Caco-2 (cell line): ENCODE measurements at regions not wholly inside any gene's neighbourhood (a gene's known extent, or its start where the extent isn't known, plus 50 kb on each side); places are given as distances from the start of the nearest gene placed in this dataset.
"Not testable (repeated sequence)": the region's sequence is repeated elsewhere in the genome, so short reads cannot be mapped to it uniquely, and the experiment has no call there.

Experiments used
- BruUV-seq: library from RNA; stranded (reverse); fragments of 400-500 nt; replicated peaks from 2 replicates; lab custom pipeline; 2021; lab: Mats Ljungman, UMichigan
- CTCF ChIA-PET: fragments of 300-600 bp; sonication (Branson Sonifier 250); formaldehyde crosslinking; loops from one replicate; lab custom pipeline; 2022; ENCODE audit warnings: antibody characterized with exemption; lab: Charles Lee
- POLR2A ChIA-PET: fragments of 300-600 bp; sonication (Branson Sonifier 250); formaldehyde crosslinking; loops from one replicate; lab custom pipeline; 2022; ENCODE audit warnings: antibody characterized with exemption; lab: Charles Lee
- DNase-seq, 2 experiments: peaks; one replicate each; pipeline versions ENCODE4 v3.0.0 to v3.0.0-alpha.2; 2020 to 2022
- H3K27me3 ChIP-seq: replicated peaks from 2 replicates; pipeline ENCODE4 v1.6.0; 2011; ENCODE audit warnings: low read length; ENCODE audit not compliant: control insufficient read depth, insufficient read depth
- H3K36me3 ChIP-seq: 2 replicates; pipeline ENCODE4 v1.5.1; 2011; ENCODE audit warnings: low read length; ENCODE audit not compliant: control insufficient read depth, insufficient read depth
- H3K4me1 ChIP-seq: fragments of 250-450 bp; sonication (Bioruptor Pico); 2 replicates; pipeline ENCODE4 v1.5.1; 2020; ENCODE audit warnings: mild to moderate bottlenecking
- H3K4me3 ChIP-seq: 2 replicates; pipeline ENCODE4 v1.5.1; 2011; ENCODE audit warnings: low read depth, mild to moderate bottlenecking, control low read depth, low read length
- H3K9me3 ChIP-seq: fragments of 250-450 bp; sonication (Bioruptor Pico); 2 replicates; pipeline ENCODE4 v1.5.1; 2020; ENCODE audit warnings: mild to moderate bottlenecking, moderate library complexity
- H3K27ac Mint-ChIP-seq: one replicate; pipeline ENCODE4 v1.8.0; 2022; ENCODE audit warnings: mixed read lengths; ENCODE audit not compliant: unreplicated experiment
- H3K27me3 Mint-ChIP-seq: one replicate; pipeline ENCODE4 v1.8.0; 2022; ENCODE audit warnings: mixed read lengths; ENCODE audit not compliant: insufficient read depth, unreplicated experiment
- H3K36me3 Mint-ChIP-seq: one replicate; pipeline ENCODE4 v1.8.0; 2022; ENCODE audit warnings: mild to moderate bottlenecking, mixed read lengths; ENCODE audit not compliant: insufficient read depth, unreplicated experiment
- H3K4me1 Mint-ChIP-seq: one replicate; pipeline ENCODE4 v1.8.0; 2022; ENCODE audit warnings: low read depth, mixed read lengths; ENCODE audit not compliant: unreplicated experiment
- H3K4me3 Mint-ChIP-seq: one replicate; pipeline ENCODE4 v1.8.0; 2022; ENCODE audit warnings: mild to moderate bottlenecking, moderate library complexity, mixed read lengths; ENCODE audit not compliant: unreplicated experiment
- H3K9me3 Mint-ChIP-seq: one replicate; pipeline ENCODE4 v1.8.0; 2022; ENCODE audit warnings: mixed read lengths; ENCODE audit not compliant: unreplicated experiment
- intact Hi-C: fragments of 100-400 bp; cut with micrococcal nuclease; formaldehyde crosslinking; loops from one replicate; pipeline ENCODE4 v1.10.0; 2022; ENCODE audit not compliant: unreplicated experiment
- TF ChIP-seq, protein P1 (sequence below), 2 experiments: fragments of 200-600 bp in 1 of 2; IDR thresholded peaks; 1 replicate in 1 of 2; 2 replicates in 1 of 2; pipeline versions ENCODE4 v1.5.1 to v1.8.0; 2011 to 2022; ENCODE audit warnings: antibody characterized with exemption in 1 of 2, control low read depth in 1 of 2, inconsistent platforms in 1 of 2, low read depth in 1 of 2, low read length in 1 of 2, mild to moderate bottlenecking in 1 of 2, moderate library complexity in 1 of 2; ENCODE audit not compliant: insufficient read depth in 1 of 2, severe bottlenecking in 1 of 2, unreplicated experiment in 1 of 2

- Histone ChIP-seq H3K9me3 (peaks cover 4% of the 10 kb centered on the region; the same call in 1 of the 2 replicates), H3K36me3 (no peaks in the 10 kb centered on the region), H3K27me3 (no peaks in the 10 kb centered on the region), H3K4me1 (no peaks in the 10 kb centered on the region), H3K4me3 (no peak overlapping the region)
- Mint-ChIP-seq H3K4me1 (no peaks in the 10 kb centered on the region), H3K4me3 (no peak overlapping the region), H3K9me3 (no peaks in the 10 kb centered on the region), H3K36me3 (no peaks in the 10 kb centered on the region), H3K27ac (no peak overlapping the region), H3K27me3 (peaks cover 6% of the 10 kb centered on the region)
- TF ChIP-seq, protein P1, sequence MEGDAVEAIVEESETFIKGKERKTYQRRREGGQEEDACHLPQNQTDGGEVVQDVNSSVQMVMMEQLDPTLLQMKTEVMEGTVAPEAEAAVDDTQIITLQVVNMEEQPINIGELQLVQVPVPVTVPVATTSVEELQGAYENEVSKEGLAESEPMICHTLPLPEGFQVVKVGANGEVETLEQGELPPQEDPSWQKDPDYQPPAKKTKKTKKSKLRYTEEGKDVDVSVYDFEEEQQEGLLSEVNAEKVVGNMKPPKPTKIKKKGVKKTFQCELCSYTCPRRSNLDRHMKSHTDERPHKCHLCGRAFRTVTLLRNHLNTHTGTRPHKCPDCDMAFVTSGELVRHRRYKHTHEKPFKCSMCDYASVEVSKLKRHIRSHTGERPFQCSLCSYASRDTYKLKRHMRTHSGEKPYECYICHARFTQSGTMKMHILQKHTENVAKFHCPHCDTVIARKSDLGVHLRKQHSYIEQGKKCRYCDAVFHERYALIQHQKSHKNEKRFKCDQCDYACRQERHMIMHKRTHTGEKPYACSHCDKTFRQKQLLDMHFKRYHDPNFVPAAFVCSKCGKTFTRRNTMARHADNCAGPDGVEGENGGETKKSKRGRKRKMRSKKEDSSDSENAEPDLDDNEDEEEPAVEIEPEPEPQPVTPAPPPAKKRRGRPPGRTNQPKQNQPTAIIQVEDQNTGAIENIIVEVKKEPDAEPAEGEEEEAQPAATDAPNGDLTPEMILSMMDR (IDR thresholded peaks at IDR 0.05; ENCODE audit: insufficient read depth in 1 of 2, low read depth in 1 of 2, low read length in 1 of 2, severe bottlenecking in 1 of 2, unreplicated experiment in 1 of 2), result no peak
- BruUV-seq, result no TSS peak
- intact Hi-C loops, result no loop called here
- CTCF ChIA-PET, result no interaction called here
- POLR2A ChIA-PET, result no interaction called here
- no peak for DNase-seq
Measured at GRCh38 chr2:88396209-88396608, 56.3 kb downstream of the FOXI3 start.

DNA sequence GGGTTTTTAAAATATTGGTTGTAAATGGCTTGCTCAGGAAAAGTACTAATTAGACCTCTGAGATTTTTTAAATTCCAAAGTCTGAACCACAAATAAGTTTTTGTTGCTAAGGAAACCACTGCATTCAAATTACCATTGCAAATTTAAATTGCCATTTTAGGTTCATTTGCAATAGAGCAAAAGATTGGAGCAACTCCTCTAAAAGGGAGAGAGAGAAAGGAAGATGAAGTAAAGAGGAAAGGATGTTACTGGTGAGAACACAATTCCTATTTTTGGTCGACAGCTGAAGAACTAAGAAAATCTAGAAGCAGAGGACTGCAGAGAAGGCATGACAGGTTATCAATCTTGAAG is 74.9 kb downstream of the FOXI3 start:
- CTCF ChIA-PET, result no interaction called here
- Histone ChIP-seq H3K4me1 (no peaks in the 10 kb centered on the region), H3K27me3 (no peaks in the 10 kb centered on the region), H3K36me3 (no peaks in the 10 kb centered on the region), H3K9me3 (no peaks in the 10 kb centered on the region), H3K4me3 (no peak overlapping the region)
- POLR2A ChIA-PET, result no interaction called here
- H3K9me3 Mint-ChIP-seq, result no peaks in the 10 kb centered on the region
- TF ChIP-seq, protein P1 (IDR thresholded peaks at IDR 0.05; ENCODE audit: insufficient read depth in 1 of 2, low read depth in 1 of 2, low read length in 1 of 2, severe bottlenecking in 1 of 2, unreplicated experiment in 1 of 2), result no peak
- no peaks in the 10 kb centered on the region for H3K4me1 Mint-ChIP-seq
- intact Hi-C loops, result no loop called here
- BruUV-seq, result no TSS peak
- no peak overlapping the region for H3K27ac Mint-ChIP-seq
- no peak overlapping the region for H3K4me3 Mint-ChIP-seq
- peaks cover 18% of the 10 kb centered on the region for H3K27me3 Mint-ChIP-seq
- DNase-seq, result no peak
- no peaks in the 10 kb centered on the region for H3K36me3 Mint-ChIP-seq

DNA sequence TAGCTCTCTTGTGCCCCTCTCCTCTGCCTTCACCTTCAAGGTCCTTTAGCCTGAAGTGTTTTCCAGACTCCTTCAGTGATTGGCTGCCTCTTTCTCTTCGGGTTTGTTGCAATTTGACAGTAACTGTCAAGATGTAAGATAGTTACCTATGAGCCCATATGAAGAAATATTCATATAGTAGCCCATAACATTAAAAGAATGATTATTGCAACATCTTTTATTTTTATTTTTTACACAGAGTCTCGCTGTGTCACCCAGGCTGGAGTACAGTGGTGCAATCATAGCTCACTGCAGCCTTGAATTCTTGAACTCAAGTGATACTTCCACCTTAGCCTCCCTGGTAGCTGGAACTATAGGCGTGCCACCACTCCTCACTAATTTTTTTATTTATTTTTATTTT is 80.5 kb downstream of the FOXI3 start:
- Mint-ChIP-seq H3K4me1 (no peaks in the 10 kb centered on the region), H3K27me3 (peaks cover 9% of the 10 kb centered on the region), H3K9me3 (no peaks in the 10 kb centered on the region), H3K4me3 (no peak overlapping the region), H3K36me3 (no peaks in the 10 kb centered on the region), H3K27ac (no peak overlapping the region)
- no TSS peak for BruUV-seq
- Histone ChIP-seq H3K4me1 (no peaks in the 10 kb centered on the region), H3K9me3 (no peaks in the 10 kb centered on the region), H3K36me3 (no peaks in the 10 kb centered on the region), H3K4me3 (no peak overlapping the region), H3K27me3 (no peaks in the 10 kb centered on the region; the same call in 1 of the 2 replicates)
- DNase-seq, result no peak
- CTCF ChIA-PET, result no interaction called here
- intact Hi-C loops, result no loop called here
- POLR2A ChIA-PET, result no interaction called here
- TF ChIP-seq, protein P1 (IDR thresholded peaks at IDR 0.05; ENCODE audit: insufficient read depth in 1 of 2, low read depth in 1 of 2, low read length in 1 of 2, severe bottlenecking in 1 of 2, unreplicated experiment in 1 of 2), result no peak

- H3K4me1 Mint-ChIP-seq, CTCF ChIA-PET, POLR2A ChIA-PET, H3K4me3 ChIP-seq, H3K27me3 Mint-ChIP-seq, H3K9me3 ChIP-seq, intact Hi-C loops, BruUV-seq, H3K36me3 Mint-ChIP-seq, H3K36me3 ChIP-seq, H3K27me3 ChIP-seq, H3K4me3 Mint-ChIP-seq, DNase-seq, H3K27ac Mint-ChIP-seq, H3K4me1 ChIP-seq, H3K9me3 Mint-ChIP-seq: not testable (repeated sequence)
Measured at GRCh38 chr2:88365408-88365807, 87.1 kb downstream of the FOXI3 start.
